GM04503 (cell line): ENCODE measurements at regions not wholly inside any gene's neighbourhood (a gene's known extent, or its start where the extent isn't known, plus 50 kb on each side); places are given as distances from the start of the nearest gene placed in this dataset.
"Not testable (repeated sequence)": the region's sequence is repeated elsewhere in the genome, so short reads cannot be mapped to it uniquely, and the experiment has no call there.

ENCODE experiments used
- DNase-seq: peaks from one replicate; pipeline ENCODE4 v3.0.0-alpha.2; 2012; ENCODE audit warnings: low read depth

DNA sequence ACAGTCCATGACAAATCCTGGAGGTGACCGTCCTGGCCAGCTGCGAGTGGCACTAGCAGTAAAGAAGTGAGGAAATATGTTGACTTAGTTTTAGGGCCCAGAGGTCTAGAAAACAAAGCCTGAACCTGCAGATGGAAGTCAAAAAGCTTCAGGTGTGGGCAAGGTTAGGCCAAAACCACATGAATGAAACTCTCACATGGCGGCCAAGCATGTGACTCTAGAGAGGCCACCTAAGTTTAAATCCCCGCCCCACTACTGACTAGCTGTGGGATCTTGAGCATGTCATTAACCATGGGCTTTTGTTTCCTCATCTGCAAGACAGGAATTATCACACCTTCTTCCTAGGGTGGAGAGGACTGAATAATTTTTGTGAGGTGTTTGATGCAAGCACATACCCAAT is 148.2 kb upstream of the DAB1 start:
- no peak for DNase-seq

DNA sequence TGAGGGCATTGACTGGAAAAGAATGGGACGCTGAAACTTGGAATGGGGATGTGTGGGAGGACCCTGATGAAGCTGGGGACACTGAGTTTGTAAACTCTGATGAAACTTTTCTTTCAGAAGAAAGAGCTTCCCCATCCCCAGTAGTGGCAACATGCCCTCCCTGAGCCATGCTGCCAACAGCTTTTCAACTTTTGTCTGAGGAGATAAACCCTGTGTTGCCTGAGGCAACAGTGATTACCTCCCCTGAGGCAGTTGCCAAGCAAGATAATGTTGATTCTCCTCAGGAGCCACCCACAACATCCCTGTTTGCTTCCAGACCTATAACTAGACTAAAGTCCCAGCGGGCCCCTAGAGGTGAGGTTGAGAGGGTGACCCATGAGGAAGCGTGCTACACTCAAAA is 134.2 kb upstream of the DAB1 start:
- DNase-seq: not testable (repeated sequence)

DNA sequence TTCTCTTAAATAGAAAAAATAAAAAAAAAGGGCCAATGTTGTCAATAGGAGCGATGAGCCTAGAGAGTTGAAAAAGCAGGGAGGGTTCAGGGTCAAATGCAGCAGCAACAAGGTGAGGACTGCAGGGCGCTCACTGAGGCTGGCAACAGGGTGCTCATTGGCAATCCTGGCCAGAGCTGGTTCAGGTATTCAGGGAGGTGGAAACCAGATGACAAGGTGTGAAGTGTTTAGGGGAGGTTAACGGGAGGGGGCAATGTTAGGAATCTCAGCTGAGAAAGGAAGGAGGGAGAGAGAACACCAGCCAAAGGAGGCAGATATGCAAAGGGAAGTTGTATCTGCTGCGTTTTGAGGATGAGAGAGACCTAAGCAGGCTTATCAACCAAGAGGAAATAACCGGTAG is 129.8 kb upstream of the DAB1 start:
- DNase-seq: no peak

DNA sequence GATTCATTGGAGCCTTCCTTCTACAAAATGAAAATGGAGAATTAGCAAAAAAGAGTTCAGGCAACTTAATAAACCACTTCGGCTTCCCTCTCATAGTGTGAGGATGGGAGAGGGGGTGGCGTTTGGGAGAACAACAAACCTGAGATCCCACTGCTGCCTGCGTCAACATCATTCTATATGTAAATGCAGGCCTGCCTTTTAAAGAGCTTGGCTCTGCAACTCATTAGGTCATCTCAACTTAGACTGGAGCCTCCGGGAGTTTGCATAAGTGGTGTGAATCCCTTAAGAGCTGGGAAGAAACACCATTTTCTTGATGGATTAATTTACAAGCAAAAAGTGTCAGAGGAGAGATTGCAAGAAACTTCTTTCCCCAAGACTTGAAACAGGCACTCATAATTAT is 127.6 kb upstream of the DAB1 start:
- DNase-seq: no peak

DNA sequence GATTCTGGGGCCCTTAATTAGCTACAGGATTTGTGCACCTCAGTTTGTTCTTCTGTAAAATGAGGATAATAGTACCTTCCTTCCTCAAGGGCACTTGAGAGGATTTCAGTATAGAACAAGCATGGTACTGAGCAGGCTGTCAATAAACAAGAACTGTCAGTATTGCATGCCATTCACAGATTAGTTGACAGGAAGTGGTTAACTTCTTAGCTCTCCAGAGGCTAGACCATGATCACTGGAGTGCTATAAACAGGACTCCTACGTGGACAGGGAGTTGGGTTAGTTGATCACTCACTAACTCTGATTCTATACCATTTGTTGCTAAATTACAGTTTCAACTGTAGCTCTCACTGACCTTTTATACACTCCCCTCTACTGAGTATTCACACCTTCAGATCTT is 126.2 kb upstream of the DAB1 start:
- DNase-seq: no peak

DNA sequence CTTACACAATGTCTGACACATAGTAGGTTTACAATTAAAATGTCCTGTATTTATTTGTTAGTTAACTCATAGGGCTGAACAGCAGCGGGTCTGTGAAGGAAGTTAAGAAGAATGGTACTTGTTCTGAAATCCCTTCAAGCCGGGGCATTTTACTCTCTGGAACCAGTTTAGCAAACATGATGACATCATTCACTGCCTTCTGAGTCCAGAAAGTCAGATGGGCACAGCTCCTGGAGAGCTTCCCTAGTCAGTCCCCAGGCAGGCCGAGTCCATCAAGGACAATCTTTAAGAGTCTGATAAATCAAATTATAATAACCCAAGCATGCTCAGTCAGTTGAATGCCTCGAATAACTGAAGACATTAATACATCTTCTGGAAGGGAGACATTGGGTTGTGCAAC is 125.4 kb upstream of the DAB1 start:
- peak; percentile 7 for DNase-seq

DNA sequence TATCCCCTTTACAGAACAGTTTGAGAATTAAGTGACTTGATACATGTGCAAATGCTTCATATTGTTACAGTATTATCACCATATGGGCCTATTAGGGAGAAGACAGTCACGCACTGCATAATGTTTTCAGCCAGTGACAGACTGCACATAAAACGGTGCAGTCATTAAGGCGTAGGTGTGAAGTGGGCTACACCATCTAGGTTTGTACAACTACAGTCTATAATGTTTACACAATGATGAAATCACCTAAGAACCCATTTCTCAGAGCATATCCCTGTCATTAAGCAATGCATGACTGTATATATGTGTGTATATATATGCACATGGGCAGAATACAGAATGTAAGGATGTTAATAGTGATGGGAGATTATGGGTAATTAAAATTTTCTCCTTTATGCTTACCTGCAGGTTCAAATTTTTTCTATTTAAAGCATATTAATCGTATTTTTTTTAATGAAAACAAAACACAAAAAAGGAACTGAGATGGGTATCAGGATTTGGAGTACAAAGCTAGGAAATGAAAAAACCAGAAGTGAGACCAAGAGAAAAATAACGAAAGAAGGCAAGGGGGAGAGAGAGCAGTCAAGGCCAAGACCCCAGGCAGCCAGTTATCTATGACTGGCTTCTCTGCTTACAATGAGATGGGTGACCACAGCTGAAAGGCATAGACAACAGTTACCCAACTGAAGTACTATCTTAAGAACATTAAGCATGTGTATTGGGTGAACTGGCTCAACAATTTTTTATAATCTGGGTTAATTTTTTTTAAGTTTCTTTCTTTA is 122.9 kb upstream of the DAB1 start:
- no peak for DNase-seq

DNA sequence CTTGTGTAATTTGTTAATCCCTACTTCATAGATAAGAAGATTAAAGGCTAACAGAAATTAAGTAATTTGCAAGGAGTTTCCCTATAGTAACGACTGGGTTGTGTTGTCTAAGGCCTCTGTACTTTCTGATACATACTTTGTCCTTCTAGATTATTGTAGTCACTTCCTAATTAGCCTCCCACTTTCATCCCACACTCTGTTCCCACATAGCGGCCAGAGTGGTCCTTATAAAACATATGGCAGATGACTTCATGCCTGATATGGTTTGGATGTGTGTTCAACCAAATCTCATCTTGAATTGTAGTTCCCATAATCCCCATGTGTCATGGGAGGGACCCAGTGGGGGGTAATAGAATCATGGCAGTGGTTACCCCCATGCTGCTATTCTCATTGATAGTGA is 120.5 kb upstream of the DAB1 start:
- DNase-seq: no peak

DNA sequence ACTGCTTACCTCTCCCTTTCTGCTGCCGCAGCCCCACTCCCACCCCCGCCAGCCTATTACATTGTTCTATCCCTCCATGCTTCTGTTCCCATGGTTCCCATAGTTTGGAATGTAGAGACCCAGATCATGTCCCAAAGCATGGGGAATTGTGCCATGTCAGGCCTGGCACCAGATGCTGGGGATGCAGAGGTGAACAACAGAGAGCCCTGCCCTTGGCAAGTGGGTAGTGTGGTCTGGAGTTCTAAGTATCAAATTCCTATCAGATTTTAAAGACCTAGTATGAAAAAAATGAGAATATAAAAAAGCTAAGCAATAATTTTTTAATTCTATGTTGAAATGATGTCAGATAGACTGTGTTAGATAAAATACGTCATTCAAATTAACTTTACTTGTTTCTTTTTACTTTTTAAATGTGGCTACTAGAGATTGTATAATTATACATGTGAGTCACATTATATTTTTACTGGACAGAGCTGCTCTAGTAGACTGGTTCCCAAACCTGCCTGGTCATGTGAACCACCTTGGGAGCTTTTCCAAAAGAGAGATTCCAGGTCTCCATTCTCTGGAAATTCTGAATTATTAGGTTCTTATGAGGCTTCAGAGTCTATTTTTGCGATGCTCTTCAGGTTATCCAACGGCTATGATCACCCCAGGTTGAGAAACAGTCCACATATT is 113.0 kb upstream of the DAB1 start:
- no peak for DNase-seq

DNA sequence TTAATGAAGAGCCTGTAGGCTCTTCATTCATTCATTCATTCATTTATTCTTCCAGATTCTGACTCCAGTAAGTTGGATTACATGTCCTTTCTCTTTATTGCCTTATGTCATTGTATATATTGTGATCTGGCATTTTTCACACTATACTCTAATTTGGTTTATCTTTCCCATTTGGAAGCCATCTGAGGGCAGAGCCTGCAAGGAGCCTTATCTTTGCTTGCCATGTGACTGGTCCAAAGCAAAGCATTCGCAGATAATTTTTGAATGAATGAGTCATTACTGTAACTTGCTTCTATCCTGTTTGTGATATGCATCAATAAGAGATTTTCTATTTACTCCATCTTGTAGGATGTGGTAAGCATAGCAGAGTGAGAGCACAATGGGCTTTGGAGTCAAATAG is 108.4 kb upstream of the DAB1 start:
- no peak for DNase-seq

DNA sequence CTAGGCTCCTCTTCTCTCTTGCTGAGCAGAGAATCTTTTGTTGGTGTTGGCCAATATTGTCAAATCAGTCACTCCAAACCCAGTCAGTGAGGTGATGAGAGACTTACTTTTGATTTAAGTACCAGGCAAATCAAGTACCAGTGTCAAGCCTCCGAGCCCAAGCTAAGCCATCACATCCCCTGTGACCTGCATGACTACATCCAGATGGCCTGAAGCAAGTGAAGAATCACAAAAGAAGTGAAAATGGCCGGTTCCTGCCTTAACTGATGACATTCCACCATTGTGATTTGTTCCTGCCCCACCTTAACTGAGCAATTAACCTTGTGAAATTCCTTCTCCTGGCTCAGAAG is 107.0 kb upstream of the DAB1 start:
- DNase-seq: not testable (repeated sequence)

DNA sequence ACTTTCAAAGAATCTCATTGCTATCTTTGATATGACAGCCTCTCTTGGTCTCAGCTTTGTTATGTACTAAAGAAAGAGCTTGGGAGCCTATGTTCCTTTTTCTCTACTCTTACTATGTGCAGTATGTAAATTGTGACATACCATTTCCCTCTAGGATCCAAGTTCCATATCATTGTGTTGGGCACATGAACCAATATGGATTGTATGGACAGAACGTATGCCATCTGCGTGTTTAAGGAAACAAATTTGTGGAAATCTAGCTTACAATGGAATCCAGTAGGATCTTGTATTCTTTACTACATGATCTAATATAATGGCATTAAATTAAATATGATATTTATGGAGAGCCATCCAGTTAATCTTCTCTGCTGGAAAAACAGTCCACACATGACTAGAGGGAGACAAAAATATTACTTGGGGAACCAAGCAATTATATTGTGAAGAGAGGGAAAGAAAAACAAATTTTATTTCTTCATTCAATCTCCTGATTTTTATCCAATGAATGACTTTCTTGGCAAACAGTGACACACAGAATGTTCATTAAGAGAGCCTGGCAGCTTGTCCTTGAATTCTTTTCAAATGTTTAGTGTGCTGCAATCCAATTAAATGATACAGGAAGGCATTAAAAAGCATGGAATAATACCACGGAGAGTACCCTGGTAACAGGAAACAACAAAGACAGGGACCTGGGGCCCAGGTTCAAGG is 106.5 kb upstream of the DAB1 start:
- DNase-seq: peak; percentile 12

DNA sequence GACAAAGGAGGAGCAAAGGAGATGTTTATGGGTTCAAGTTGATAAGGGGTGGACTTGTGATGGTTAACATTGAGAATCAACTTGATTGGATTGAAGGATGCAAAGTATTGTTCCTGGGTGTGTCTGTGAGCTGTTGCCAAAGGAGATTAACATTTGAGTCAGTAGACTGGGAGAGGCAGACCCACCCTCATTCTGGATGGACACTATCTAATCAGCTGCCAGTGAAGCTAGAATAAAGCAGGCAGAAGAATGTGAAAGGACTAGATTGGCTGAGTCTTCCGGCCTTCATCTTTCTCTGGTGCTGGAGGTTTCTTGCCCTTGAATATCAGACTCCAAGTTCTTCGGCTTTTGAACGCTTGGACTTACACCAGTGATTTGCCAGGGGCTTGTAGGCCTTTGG is 98.7 kb upstream of the DAB1 start:
- no peak for DNase-seq

DNA sequence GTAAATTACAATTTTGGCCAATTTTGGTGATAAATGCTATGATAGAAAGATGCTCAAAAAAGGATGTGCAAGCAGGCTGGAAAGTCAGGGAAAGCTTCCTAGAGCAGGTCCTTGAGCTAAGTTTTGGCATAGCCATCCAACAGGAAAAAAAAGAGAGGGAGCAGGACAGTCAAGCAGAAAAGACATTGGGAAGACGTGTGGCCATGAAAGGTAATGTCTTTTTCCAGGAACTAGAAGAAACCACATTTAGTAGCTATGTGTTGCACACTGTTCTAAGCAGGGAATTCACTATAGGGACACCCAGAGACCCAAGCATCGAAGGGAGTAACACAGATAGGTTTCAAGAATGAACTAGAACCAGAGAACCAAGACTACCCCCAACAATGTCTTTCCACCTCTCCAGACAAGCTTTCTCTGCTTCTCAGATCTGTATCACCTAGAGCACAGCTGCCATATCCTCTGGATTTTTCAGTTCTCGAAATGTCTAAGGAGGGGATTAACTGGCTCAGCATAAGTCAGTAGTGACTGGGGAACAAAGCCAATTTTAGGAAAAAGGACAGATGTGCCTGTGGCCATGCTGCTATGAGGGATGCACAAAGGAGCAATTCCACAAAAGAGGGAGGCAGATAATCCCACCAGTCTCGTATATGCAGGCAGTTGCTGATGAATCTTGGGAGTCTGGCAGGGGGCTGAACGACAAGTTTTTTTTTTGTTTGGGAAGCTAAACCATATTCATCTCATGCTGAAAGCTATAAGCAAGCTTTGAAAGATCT is 97.1 kb upstream of the DAB1 start:
- no peak for DNase-seq

DNA sequence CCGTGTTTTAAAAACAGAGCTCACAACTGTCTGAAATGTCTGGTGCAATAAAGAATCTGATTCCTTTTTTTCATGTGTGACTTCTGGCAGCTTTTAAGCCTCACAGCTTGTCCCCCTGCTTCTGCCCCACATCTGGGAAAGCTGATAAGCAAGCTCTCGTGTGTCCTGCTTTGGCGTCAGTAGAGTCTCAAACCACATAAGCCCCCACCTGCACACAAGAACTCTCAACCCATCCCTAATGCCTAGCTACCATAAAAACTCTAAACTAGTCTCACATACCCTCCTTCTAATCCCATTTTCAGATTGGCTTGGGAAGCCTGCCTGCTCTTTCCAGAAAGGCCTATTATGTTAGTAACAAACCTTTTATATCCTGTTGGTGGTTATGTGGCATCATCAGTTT is 94.6 kb upstream of the DAB1 start:
- no peak for DNase-seq

DNA sequence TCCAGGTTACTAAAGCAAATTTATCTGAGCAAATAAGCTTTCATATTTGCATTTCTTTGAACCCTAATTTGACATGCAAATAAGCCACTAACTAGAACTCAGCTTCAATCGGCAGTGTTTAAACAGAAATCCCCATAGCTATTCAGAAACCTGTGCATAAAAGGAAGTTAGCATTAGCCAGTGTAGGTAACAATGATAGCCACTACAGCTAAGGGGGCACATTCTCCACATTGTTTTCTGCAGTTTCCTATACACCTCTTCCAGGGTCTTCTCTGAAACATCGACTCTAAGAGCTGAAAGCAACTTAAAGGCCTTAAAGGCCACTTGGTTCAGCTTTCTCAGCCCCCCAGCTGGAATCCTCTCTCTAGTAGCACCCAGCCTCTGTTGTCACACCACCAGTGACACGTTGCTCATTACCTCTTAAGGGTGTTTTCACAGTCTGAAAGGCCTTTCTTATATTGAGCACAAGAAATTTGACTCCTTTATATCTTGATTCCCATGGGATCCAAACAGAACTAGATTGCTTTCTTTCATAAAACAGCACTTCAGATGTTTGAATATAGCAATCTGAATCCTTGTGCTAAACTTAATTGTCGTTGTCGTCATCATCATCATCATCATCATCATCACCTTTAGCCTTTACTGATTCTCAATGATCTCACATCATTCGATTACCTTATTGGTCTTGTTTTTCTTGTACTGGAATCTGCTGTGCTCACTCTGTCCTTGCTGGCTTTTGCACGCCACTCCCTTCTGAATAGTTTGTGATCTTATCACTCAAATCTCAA is 93.9 kb upstream of the DAB1 start:
- no peak for DNase-seq

DNA sequence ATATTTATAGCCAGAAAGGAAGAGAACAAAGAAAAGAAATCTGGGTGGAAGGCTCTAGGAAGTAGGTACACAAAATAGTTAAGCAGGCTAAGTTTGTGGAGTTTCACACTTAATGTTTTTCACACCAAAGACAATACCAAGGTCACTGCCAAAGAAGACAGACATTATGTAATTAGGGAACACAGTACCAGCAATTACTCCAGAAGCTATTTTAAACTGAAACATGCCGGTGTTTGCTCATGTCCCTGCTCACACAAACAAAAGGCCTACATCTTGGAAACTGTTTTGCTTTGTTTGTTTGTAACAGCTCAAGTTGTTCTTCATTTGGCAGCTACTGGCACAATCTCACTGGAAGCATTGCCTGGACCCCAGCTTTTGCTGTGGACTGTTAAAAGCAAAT is 88.5 kb upstream of the DAB1 start:
- DNase-seq: no peak

DNA sequence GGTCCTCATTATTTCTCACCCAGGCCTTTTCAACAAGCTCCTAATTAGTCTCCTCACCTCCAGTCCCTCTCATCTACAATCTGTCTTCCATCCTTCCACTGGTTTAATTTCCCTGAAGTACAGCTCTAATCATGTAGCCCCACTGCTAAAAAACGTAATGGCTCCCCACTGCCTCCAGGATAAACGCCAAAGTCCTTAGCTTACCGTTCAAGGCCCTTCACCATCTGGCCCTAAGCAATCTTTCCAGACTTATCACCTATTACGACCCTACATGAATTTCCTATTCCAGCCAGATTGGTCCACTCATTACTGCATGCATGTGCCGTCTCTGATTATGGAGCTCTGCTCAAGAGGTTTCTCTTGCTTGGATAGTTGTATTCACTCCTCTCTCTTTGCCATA is 83.1 kb upstream of the DAB1 start:
- DNase-seq: no peak

DNA sequence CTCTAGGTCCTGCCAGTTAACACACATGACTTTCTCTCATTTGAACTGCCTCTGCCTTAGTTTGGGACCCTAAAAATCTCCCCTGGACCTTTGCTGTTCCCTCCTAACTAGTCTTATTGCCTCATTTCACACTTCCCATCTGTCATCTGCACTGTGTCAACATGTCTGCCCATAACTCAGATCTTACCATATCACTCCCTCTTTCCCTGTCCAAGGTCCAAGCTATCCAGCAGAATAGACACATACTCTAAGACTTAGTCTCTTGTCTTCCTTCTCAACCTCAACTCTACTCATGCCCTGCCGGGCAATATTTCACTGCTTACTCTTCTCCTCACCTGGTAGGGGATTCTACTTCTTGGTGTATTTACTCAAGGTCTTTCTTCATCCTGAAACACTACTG is 79.5 kb upstream of the DAB1 start:
- DNase-seq: no peak

DNA sequence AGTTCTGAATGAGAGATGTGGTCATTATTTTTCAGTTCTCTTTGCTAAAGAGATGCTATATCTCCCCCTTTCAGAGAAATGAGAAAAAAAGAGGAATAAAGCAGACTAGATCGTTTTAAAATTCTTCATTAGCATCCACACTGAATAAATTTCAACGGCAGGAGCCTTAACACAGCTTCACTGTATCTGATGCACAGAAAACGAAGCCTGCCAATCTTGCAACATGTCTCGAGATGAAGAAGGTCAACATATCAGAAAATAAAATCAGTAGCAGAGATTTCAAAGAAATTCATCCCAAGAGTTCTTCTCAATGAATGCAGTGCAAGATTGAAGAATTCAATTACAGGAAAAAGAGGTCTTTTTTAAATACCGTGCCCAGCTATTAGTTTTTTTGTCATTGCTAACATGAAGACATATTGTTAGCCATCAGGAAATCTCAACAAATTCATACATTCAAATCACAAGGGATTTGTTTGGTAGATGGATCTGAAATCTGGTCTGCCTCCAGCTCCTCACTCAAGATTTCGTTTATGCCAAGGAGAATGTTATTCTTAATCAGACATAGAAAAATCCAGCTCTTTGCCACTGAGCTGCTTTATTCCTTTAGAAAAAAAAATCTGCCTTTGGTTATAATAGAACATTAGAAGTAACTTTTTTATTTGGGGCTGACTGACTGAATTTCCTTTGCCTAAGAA is 76.4 kb upstream of the DAB1 start:
- no peak for DNase-seq

DNA sequence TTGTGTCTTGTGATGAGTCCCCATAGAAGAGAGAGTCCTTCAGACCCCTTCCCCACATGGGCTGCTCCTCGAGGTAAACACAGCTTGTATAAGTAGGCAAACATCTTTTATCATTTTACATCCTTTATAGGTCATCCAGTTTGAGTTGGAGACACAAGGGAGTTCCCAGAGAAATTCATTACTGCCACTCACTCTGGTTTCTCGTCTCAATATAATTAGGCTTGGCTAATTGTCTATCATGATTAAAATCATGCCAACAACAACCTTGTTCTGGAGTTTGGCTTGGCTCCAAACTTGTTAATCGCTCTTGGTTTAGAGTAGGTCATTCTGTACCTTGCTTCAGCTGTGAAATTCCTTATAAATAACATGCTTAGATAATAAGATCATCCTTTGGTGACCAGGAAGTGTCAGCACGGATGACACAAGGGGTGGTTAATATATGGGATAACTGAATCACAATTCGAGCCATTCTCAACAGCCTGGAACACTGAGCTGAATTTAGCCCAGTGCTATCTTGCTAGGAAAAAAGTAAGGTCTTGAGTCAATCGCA is 70.7 kb upstream of the DAB1 start:
- DNase-seq: no peak
